ENCODE measurements at regions not wholly inside any gene's neighbourhood (a gene's known extent, or its start where the extent isn't known, plus 50 kb on each side); places are given as distances from the start of the nearest gene placed in this dataset.

GRCh38 chr7:69411018-69411417, 187.3 kb upstream of the AUTS2 start:
- no peak for TF ChIP-seq CTCF (IDR thresholded peaks at IDR 0.05; ENCODE audit: low read depth, low read length, poor library complexity, severe bottlenecking)
- no peak for TF ChIP-seq EZH2phosphoT487 (IDR thresholded peaks at IDR 0.05; ENCODE audit: borderline replicate concordance, low read length)
- Histone ChIP-seq H3K4me3 (ENCODE audit: low read length) (no peak overlapping the region), H3K4me2 (ENCODE audit: low read length) (no peak overlapping the region), H3K36me3 (ENCODE audit: control insufficient read depth, low read length) (no peaks in the 10 kb centered on the region), H3K27me3 (ENCODE audit: control insufficient read depth, low read length) (no peaks in the 10 kb centered on the region), H3K4me1 (ENCODE audit: control insufficient read depth, low read length) (no peaks in the 10 kb centered on the region), H3K27ac (ENCODE audit: low read depth, low read length) (no peak overlapping the region), H4K20me1 (ENCODE audit: control insufficient read depth, insufficient read depth, low read depth, low read length) (no peaks in the 10 kb centered on the region), H3K9me2 (replicated peaks; ENCODE audit: control insufficient read depth, low read length) (no peaks in the 10 kb centered on the region), H3K9me3 (ENCODE audit: control insufficient read depth, insufficient read depth, low read length) (0 out of 2 replicates have a peak, but pooled peaks cover 5% of the 10 kb centered on the region), H3F3A (ENCODE audit: control insufficient read depth, insufficient read depth) (no peaks in the 10 kb centered on the region), H3K79me2 (ENCODE audit: control insufficient read depth, low read length) (no peaks in the 10 kb centered on the region)

GRCh38 chr7:69411466-69411865, 186.8 kb upstream of the AUTS2 start:
- Histone ChIP-seq H3K36me3 (ENCODE audit: control insufficient read depth, low read length) (no peaks in the 10 kb centered on the region), H3K4me2 (ENCODE audit: low read length) (no peak overlapping the region), H4K20me1 (ENCODE audit: control insufficient read depth, insufficient read depth, low read depth, low read length) (no peaks in the 10 kb centered on the region), H3K27me3 (ENCODE audit: control insufficient read depth, low read length) (no peaks in the 10 kb centered on the region), H3F3A (ENCODE audit: control insufficient read depth, insufficient read depth) (no peaks in the 10 kb centered on the region), H3K27ac (ENCODE audit: low read depth, low read length) (no peak overlapping the region), H3K9me3 (ENCODE audit: control insufficient read depth, insufficient read depth, low read length) (0 out of 2 replicates have a peak, but pooled peaks cover 5% of the 10 kb centered on the region), H3K4me1 (ENCODE audit: control insufficient read depth, low read length) (no peaks in the 10 kb centered on the region), H3K9me2 (replicated peaks; ENCODE audit: control insufficient read depth, low read length) (no peaks in the 10 kb centered on the region), H3K79me2 (ENCODE audit: control insufficient read depth, low read length) (no peaks in the 10 kb centered on the region), H3K4me3 (ENCODE audit: low read length) (no peak overlapping the region)
- TF ChIP-seq EZH2phosphoT487 (IDR thresholded peaks at IDR 0.05; ENCODE audit: borderline replicate concordance, low read length) (no peak), CTCF (IDR thresholded peaks at IDR 0.05; ENCODE audit: low read depth, low read length, poor library complexity, severe bottlenecking) (no peak)

GRCh38 chr7:69412331-69413146, 185.7 kb upstream of the AUTS2 start:
- Histone ChIP-seq H3K79me2 (ENCODE audit: control insufficient read depth, low read length) (no peaks in the 10 kb centered on the region), H3K9me3 (ENCODE audit: control insufficient read depth, insufficient read depth, low read length) (0 out of 2 replicates have a peak, but pooled peaks cover 5% of the 10 kb centered on the region), H3K36me3 (ENCODE audit: control insufficient read depth, low read length) (no peaks in the 10 kb centered on the region), H3K9me2 (replicated peaks; ENCODE audit: control insufficient read depth, low read length) (no peaks in the 10 kb centered on the region), H3F3A (ENCODE audit: control insufficient read depth, insufficient read depth) (no peaks in the 10 kb centered on the region), H4K20me1 (ENCODE audit: control insufficient read depth, insufficient read depth, low read depth, low read length) (no peaks in the 10 kb centered on the region), H3K27ac (ENCODE audit: low read depth, low read length) (no peak overlapping the region), H3K4me2 (ENCODE audit: low read length) (no peak overlapping the region), H3K4me1 (ENCODE audit: control insufficient read depth, low read length) (no peaks in the 10 kb centered on the region), H3K27me3 (ENCODE audit: control insufficient read depth, low read length) (no peaks in the 10 kb centered on the region), H3K4me3 (ENCODE audit: low read length) (no peak overlapping the region)
- TF ChIP-seq CTCF (IDR thresholded peaks at IDR 0.05; ENCODE audit: low read depth, low read length, poor library complexity, severe bottlenecking) (no peak), EZH2phosphoT487 (IDR thresholded peaks at IDR 0.05; ENCODE audit: borderline replicate concordance, low read length) (no peak)

All from DOHH2 (cell line).